HEK293 (cell line): ENCODE measurements at regions not wholly inside any gene's neighbourhood (a gene's known extent, or its start where the extent isn't known, plus 50 kb on each side); places are given as distances from the start of the nearest gene placed in this dataset.

Experiments
- CTCF ChIA-PET: fragments of 350-600 bp; formaldehyde crosslinking; extraction: SDS; loops from one replicate; lab custom pipeline; 2021; ENCODE audit warnings: antibody characterized with exemption; lab: Yijun Ruan, JAX
- POLR2A ChIA-PET: fragments of 300-600 bp; formaldehyde crosslinking; extraction: SDS; loops from one replicate; lab custom pipeline; 2020; ENCODE audit warnings: antibody characterized with exemption, inconsistent platforms; lab: Yijun Ruan, JAX
- H3K27ac ChIP-seq: fragments of 200-500 bp; sonication (Bioruptor generic); 2 replicates; pipeline ENCODE4 v1.5.1; 2014; ENCODE audit warnings: low read depth, low read length, control low read depth, inconsistent platforms; ENCODE audit errors: extremely low read depth
- H3K36me3 ChIP-seq, 2 experiments: fragments of 200-500 bp in 1 of 2; sonication (Bioruptor generic) in 1 of 2; 1 replicate in 1 of 2; 2 replicates in 1 of 2; pipeline ENCODE4 v1.5.1; 2014 to 2017; ENCODE audit warnings: inconsistent platforms in 2 of 2, low read length in 2 of 2; ENCODE audit not compliant: control insufficient read depth in 2 of 2, insufficient read depth in 1 of 2
- H3K4me1 ChIP-seq: fragments of 200-500 bp; sonication (Bioruptor generic); 2 replicates; pipeline ENCODE4 v1.5.1; 2014; ENCODE audit warnings: mild to moderate bottlenecking, low read length, inconsistent platforms; ENCODE audit not compliant: control insufficient read depth, insufficient read depth
- H3K4me3 ChIP-seq: 2 replicates; pipeline ENCODE4 v1.5.1; 2011; ENCODE audit warnings: low read depth, mild to moderate bottlenecking, control low read depth, low read length, moderate library complexity
- H3K9me3 ChIP-seq: fragments of 200-500 bp; sonication (Bioruptor generic); 2 replicates; pipeline ENCODE4 v1.5.1; 2014; ENCODE audit warnings: low read depth, low read length, inconsistent platforms; ENCODE audit not compliant: control insufficient read depth, insufficient read depth
- BCL6B ChIP-seq: fragments of 450-650 bp; formaldehyde crosslinking; IDR thresholded peaks from 2 replicates; pipeline ENCODE4 v1.5.1; 2017; ENCODE audit warnings: missing biosample characterization, missing genetic modification characterization
- GLIS2 ChIP-seq: fragments of 450-650 bp; formaldehyde crosslinking; IDR thresholded peaks from 2 replicates; pipeline ENCODE4 v1.5.1; 2016; ENCODE audit warnings: missing biosample characterization, missing genetic modification characterization
- HIC1 ChIP-seq: fragments of 450-650 bp; formaldehyde crosslinking; IDR thresholded peaks from 2 replicates; pipeline ENCODE4 v1.5.1; 2016; ENCODE audit warnings: missing biosample characterization, missing genetic modification characterization
- HOXA7 ChIP-seq: sonication (generic); formaldehyde crosslinking; IDR thresholded peaks from 2 replicates; pipeline ENCODE4 v1.8.1; 2022; ENCODE audit warnings: missing genetic modification reagents, borderline replicate concordance
- IKZF3 ChIP-seq: fragments of 450-650 bp; IDR thresholded peaks from 2 replicates; pipeline ENCODE4 v1.5.0; 2018; ENCODE audit warnings: missing biosample characterization, mild to moderate bottlenecking, missing genetic modification characterization, moderate library complexity
- RBAK ChIP-seq: fragments of 450-650 bp; formaldehyde crosslinking; IDR thresholded peaks from 2 replicates; pipeline ENCODE4 v1.5.1; 2016; ENCODE audit warnings: missing biosample characterization, missing genetic modification characterization
- SALL2 ChIP-seq: fragments of 450-650 bp; formaldehyde crosslinking; IDR thresholded peaks from 2 replicates; pipeline ENCODE4 v1.5.0; 2017; ENCODE audit warnings: missing biosample characterization, mild to moderate bottlenecking, missing genetic modification characterization, borderline replicate concordance
- ZBTB8A ChIP-seq: fragments of 450-650 bp; formaldehyde crosslinking; IDR thresholded peaks from 2 replicates; pipeline ENCODE4 v1.5.1; 2016; ENCODE audit warnings: missing biosample characterization, missing genetic modification characterization
- ZFP69B ChIP-seq: fragments of 450-650 bp; formaldehyde crosslinking; IDR thresholded peaks from 2 replicates; pipeline ENCODE4 v1.5.1; 2016; ENCODE audit warnings: missing biosample characterization, missing genetic modification characterization
- ZNF146 ChIP-seq: fragments of 450-650 bp; formaldehyde crosslinking; IDR thresholded peaks from 2 replicates; pipeline ENCODE4 v1.5.1; 2016; ENCODE audit warnings: missing biosample characterization, missing genetic modification characterization
- ZNF175 ChIP-seq: fragments of 450-650 bp; formaldehyde crosslinking; IDR thresholded peaks from 2 replicates; pipeline ENCODE4 v1.5.1; 2016; ENCODE audit warnings: missing biosample characterization, missing genetic modification characterization
- ZNF211 ChIP-seq: fragments of 450-650 bp; formaldehyde crosslinking; IDR thresholded peaks from 2 replicates; pipeline ENCODE4 v1.5.1; 2016; ENCODE audit warnings: low read depth, missing biosample characterization, missing genetic modification characterization
- ZNF223 ChIP-seq: fragments of 450-650 bp; formaldehyde crosslinking; IDR thresholded peaks from 2 replicates; pipeline ENCODE4 v1.5.1; 2016; ENCODE audit warnings: missing biosample characterization, missing genetic modification characterization
- ZNF24 ChIP-seq: fragments of 450-650 bp; formaldehyde crosslinking; IDR thresholded peaks from 2 replicates; pipeline ENCODE4 v1.5.1; 2016; ENCODE audit warnings: missing biosample characterization, missing genetic modification characterization
- ZNF280D ChIP-seq: fragments of 450-650 bp; formaldehyde crosslinking; IDR thresholded peaks from 2 replicates; pipeline ENCODE4 v1.5.1; 2016; ENCODE audit warnings: missing biosample characterization, missing genetic modification characterization
- ZNF324 ChIP-seq: fragments of 450-650 bp; formaldehyde crosslinking; IDR thresholded peaks from 2 replicates; pipeline ENCODE4 v1.5.1; 2016; ENCODE audit warnings: missing biosample characterization, missing genetic modification characterization
- ZNF549 ChIP-seq: fragments of 450-650 bp; IDR thresholded peaks from 2 replicates; pipeline ENCODE4 v1.5.1; 2018; ENCODE audit warnings: missing biosample characterization, missing genetic modification characterization, mild to moderate bottlenecking, inconsistent platforms, moderate library complexity
- ZNF561 ChIP-seq: fragments of 450-650 bp; IDR thresholded peaks from 2 replicates; pipeline ENCODE4 v1.5.1; 2018; ENCODE audit warnings: missing biosample characterization, missing genetic modification characterization, borderline replicate concordance
- ZNF571 ChIP-seq: fragments of 450-650 bp; formaldehyde crosslinking; IDR thresholded peaks from 2 replicates; pipeline ENCODE4 v1.5.0; 2017; ENCODE audit warnings: missing biosample characterization, missing genetic modification characterization
- ZNF596 ChIP-seq: fragments of 450-650 bp; IDR thresholded peaks from 2 replicates; pipeline ENCODE4 v1.5.0; 2018; ENCODE audit warnings: missing biosample characterization, mild to moderate bottlenecking, missing genetic modification characterization, moderate library complexity
- ZNF624 ChIP-seq: fragments of 450-650 bp; formaldehyde crosslinking; IDR thresholded peaks from 2 replicates; pipeline ENCODE4 v1.5.1; 2017; ENCODE audit warnings: missing biosample characterization, missing genetic modification characterization
- ZNF645 ChIP-seq: fragments of 450-650 bp; formaldehyde crosslinking; IDR thresholded peaks from 2 replicates; pipeline ENCODE4; 2016; ENCODE audit warnings: missing biosample characterization, missing genetic modification characterization
- TF ChIP-seq, protein P1 (sequence below): fragments of 450-650 bp; formaldehyde crosslinking; IDR thresholded peaks from 2 replicates; pipeline ENCODE4 v1.5.1; 2016; ENCODE audit warnings: missing biosample characterization, missing genetic modification characterization, borderline replicate concordance
- TF ChIP-seq, protein P2 (sequence below): fragments of 450-650 bp; formaldehyde crosslinking; IDR thresholded peaks from 2 replicates; pipeline ENCODE4 v1.5.1; 2016; ENCODE audit warnings: missing biosample characterization, missing genetic modification characterization

DNA sequence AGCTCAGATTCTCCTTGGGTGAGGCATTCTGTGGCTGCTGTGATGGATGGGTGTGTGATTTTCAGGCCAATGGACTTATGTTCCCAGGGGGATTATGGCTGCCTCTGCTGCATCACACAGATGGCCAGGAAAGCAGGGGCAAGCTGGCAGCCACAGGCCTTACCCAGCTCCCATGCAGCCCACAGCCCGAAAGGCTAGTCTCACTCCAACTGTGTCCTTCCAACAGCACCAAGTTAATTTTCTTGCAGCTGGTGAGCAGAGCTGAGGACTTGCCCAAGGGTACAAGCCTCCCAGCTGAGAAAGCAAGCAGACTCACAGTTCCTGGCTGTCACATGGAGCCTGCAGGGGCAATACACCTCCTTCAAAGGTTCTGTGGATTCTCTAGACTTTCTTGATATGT, 155.2 kb upstream of the KHDRBS2 start:
- TF ChIP-seq, protein P1, sequence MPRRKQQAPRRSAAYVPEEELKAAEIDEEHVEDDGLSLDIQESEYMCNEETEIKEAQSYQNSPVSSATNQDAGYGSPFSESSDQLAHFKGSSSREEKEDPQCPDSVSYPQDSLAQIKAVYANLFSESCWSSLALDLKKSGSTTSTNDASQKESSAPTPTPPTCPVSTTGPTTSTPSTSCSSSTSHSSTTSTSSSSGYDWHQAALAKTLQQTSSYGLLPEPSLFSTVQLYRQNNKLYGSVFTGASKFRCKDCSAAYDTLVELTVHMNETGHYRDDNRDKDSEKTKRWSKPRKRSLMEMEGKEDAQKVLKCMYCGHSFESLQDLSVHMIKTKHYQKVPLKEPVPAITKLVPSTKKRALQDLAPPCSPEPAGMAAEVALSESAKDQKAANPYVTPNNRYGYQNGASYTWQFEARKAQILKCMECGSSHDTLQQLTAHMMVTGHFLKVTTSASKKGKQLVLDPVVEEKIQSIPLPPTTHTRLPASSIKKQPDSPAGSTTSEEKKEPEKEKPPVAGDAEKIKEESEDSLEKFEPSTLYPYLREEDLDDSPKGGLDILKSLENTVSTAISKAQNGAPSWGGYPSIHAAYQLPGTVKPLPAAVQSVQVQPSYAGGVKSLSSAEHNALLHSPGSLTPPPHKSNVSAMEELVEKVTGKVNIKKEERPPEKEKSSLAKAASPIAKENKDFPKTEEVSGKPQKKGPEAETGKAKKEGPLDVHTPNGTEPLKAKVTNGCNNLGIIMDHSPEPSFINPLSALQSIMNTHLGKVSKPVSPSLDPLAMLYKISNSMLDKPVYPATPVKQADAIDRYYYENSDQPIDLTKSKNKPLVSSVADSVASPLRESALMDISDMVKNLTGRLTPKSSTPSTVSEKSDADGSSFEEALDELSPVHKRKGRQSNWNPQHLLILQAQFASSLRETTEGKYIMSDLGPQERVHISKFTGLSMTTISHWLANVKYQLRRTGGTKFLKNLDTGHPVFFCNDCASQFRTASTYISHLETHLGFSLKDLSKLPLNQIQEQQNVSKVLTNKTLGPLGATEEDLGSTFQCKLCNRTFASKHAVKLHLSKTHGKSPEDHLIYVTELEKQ (tag by site-specific recombination) = no peak
- no peak for TF ChIP-seq ZNF223 (tag by site-specific recombination)
- TF ChIP-seq, protein P2, sequence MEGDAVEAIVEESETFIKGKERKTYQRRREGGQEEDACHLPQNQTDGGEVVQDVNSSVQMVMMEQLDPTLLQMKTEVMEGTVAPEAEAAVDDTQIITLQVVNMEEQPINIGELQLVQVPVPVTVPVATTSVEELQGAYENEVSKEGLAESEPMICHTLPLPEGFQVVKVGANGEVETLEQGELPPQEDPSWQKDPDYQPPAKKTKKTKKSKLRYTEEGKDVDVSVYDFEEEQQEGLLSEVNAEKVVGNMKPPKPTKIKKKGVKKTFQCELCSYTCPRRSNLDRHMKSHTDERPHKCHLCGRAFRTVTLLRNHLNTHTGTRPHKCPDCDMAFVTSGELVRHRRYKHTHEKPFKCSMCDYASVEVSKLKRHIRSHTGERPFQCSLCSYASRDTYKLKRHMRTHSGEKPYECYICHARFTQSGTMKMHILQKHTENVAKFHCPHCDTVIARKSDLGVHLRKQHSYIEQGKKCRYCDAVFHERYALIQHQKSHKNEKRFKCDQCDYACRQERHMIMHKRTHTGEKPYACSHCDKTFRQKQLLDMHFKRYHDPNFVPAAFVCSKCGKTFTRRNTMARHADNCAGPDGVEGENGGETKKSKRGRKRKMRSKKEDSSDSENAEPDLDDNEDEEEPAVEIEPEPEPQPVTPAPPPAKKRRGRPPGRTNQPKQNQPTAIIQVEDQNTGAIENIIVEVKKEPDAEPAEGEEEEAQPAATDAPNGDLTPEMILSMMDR (tag by site-specific recombination) = no peak
- no peak for TF ChIP-seq ZFP69B (tag by site-specific recombination)
- no peak for TF ChIP-seq HOXA7
- no peak for TF ChIP-seq BCL6B (tag by site-specific recombination)
- no peak for TF ChIP-seq ZNF596 (tag by site-specific recombination)
- TF ChIP-seq ZNF561 (tag by site-specific recombination) = no peak
- TF ChIP-seq RBAK (tag by site-specific recombination) = no peak
- no peak for TF ChIP-seq ZNF549 (tag by site-specific recombination)
- TF ChIP-seq HIC1 (tag by site-specific recombination) = no peak
- TF ChIP-seq ZNF571 (tag by site-specific recombination) = no peak
- TF ChIP-seq IKZF3 (tag by site-specific recombination) = no peak
- TF ChIP-seq ZNF324 = no peak
- TF ChIP-seq ZNF24 (tag by site-specific recombination) = no peak
- no peak for TF ChIP-seq ZNF175 (tag by site-specific recombination)
- TF ChIP-seq, all 188 proteins: peak for 0

DNA sequence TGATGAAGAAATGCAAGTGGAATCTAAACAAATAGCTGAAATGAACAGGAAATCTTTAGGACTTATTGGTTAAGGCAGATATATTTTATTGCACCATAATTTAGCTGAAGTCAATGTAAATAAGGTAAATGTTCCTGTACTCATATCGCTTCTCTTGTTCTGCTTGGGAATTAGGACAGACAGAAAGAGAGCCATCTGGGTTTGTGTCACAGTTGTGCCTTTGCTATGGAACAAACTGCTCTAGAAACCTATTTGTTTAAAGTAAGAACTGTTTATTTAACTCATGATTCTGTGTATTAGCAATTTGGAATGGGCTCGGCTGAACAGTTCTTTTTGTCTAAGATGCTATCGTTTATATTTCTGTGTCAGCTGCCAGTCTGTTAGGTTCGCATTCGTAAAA, 143.8 kb upstream of the KHDRBS2 start:
- Histone ChIP-seq H3K9me3 (no peaks in the 10 kb centered on the region), H3K4me1 (no peaks in the 10 kb centered on the region), H3K36me3 (no peaks in the 10 kb centered on the region), H3K4me3 (no peak overlapping the region), H3K27ac (no peak overlapping the region)
- ChIA-PET CTCF (interaction anchor here (0.7 kb wide), 1 partner anchor 177 kb away, joined by 3 read pairs; no protein-coding TSS in a partner anchor), POLR2A (no interaction called here)
- TF ChIP-seq SALL2 (tag by site-specific recombination) (no peak), ZNF280D (no peak), ZNF624 (tag by site-specific recombination) (no peak), ZNF211 (no peak), ZNF146 (no peak), ZBTB8A (tag by site-specific recombination) (no peak), GLIS2 (tag by site-specific recombination) (no peak), ZNF645 (no peak)

More for the DNA sequence above, 155.2 kb upstream of the KHDRBS2 start:
- Histone ChIP-seq H3K4me1 (no peaks in the 10 kb centered on the region), H3K9me3 (no peaks in the 10 kb centered on the region), H3K27ac (no peak overlapping the region), H3K4me3 (no peak overlapping the region), H3K36me3 (no peaks in the 10 kb centered on the region)
- CTCF ChIA-PET = no interaction called here
- POLR2A ChIA-PET = no interaction called here
